ENCODE measurements at regions not wholly inside any gene's neighbourhood (a gene's known extent, or its start where the extent isn't known, plus 50 kb on each side); places are given as distances from the start of the nearest gene placed in this dataset.

DNA sequence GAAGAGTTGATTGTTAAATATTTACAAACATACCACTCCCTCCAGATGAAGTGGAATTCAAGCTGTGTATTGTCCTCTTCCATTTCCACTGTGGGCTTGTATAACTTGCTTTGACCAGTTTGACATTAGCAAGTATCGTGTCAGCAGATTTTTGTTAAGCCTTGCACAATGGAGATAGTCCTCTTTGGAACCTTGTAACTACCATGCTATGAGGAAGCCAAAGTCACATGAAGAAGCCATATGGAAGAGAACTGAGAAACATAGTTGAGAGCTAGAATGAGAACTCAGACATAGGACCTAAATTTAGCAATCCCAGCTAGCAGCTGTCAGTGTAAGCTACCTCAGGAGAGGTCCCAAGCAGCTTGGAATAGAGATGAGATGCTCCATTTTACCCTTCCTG is 889.2 kb downstream of the PDCD6IP start:
- no peaks in the 10 kb centered on the region for H3K27me3 ChIP-seq (ENCODE audit: insufficient read depth, low read depth)
- no peaks in the 10 kb centered on the region for H3K9me2 ChIP-seq (ENCODE audit: insufficient read depth)
- H4K20me1 ChIP-seq (ENCODE audit: insufficient read depth): no peaks in the 10 kb centered on the region
- DNase-seq: no peak
- no TSS peak for BruUV-seq (replicated peaks)
- H3K4me3 ChIP-seq: no peak overlapping the region
- no peak overlapping the region for H2AFZ ChIP-seq
- no peaks in the 10 kb centered on the region for H3K36me3 ChIP-seq (ENCODE audit: low read depth)
- no peaks in the 10 kb centered on the region for H3K4me1 ChIP-seq (replicated peaks; ENCODE audit: insufficient read depth)
- H3F3A ChIP-seq (ENCODE audit: insufficient read depth, low read depth): no peaks in the 10 kb centered on the region
- TF ChIP-seq CTCF (conservative IDR thresholded peaks at IDR 0.05) (no peak), EZH2 (IDR thresholded peaks at IDR 0.05; ENCODE audit: low read depth) (no peak)
- H3K4me2 ChIP-seq: no peak overlapping the region
- ChIA-PET CTCF (no interaction called here), POLR2A (ENCODE audit: unreplicated experiment) (no interaction called here)
- H3K79me2 ChIP-seq (ENCODE audit: low read depth): no peaks in the 10 kb centered on the region
- intact Hi-C loops (cut with micrococcal nuclease; ENCODE audit: unreplicated experiment): no loop called here
- H3K27ac ChIP-seq: no peak overlapping the region
- no peaks in the 10 kb centered on the region for H3K9me3 ChIP-seq (ENCODE audit: insufficient read depth, low read depth)

GRCh38 chr3:34696831-34697230 is 898.4 kb downstream of the PDCD6IP start:
- intact Hi-C loops (cut with micrococcal nuclease; ENCODE audit: unreplicated experiment): no loop called here
- H3F3A ChIP-seq (ENCODE audit: insufficient read depth, low read depth): no peaks in the 10 kb centered on the region
- CTCF ChIA-PET: no interaction called here
- no peaks in the 10 kb centered on the region for H3K9me2 ChIP-seq (ENCODE audit: insufficient read depth)
- no peak overlapping the region for H2AFZ ChIP-seq
- no TSS peak for BruUV-seq (replicated peaks)
- H3K36me3 ChIP-seq (ENCODE audit: low read depth): no peaks in the 10 kb centered on the region
- no peaks in the 10 kb centered on the region for H3K79me2 ChIP-seq (ENCODE audit: low read depth)
- H3K9me3 ChIP-seq (ENCODE audit: insufficient read depth, low read depth): no peaks in the 10 kb centered on the region
- POLR2A ChIA-PET (ENCODE audit: unreplicated experiment): no interaction called here
- TF ChIP-seq CTCF (conservative IDR thresholded peaks at IDR 0.05): no peak
- H3K27ac ChIP-seq: no peak overlapping the region
- no peak overlapping the region for H3K4me3 ChIP-seq
- H4K20me1 ChIP-seq (ENCODE audit: insufficient read depth): no peaks in the 10 kb centered on the region
- no peaks in the 10 kb centered on the region for H3K4me1 ChIP-seq (replicated peaks; ENCODE audit: insufficient read depth)
- no peak overlapping the region for H3K4me2 ChIP-seq
- no peak for DNase-seq
- no peaks in the 10 kb centered on the region for H3K27me3 ChIP-seq (ENCODE audit: insufficient read depth, low read depth)

DNA sequence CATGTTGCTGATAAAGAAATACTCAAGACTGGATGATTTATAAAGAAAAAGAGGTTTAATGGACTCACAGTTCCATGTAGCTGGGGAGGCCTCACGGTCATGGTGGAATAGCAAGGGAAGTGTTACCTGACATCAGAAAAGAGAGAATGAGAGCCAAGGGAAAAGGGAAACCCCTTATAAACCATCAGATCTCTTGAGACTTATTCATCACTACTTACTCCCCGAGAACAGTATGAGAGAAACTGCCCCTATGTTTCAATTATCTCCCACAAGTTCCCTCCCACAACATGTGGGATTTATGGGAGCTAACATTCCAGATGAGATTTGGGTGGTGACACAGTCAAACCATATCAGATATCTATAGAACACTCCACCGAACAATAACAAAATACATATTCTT is 904.6 kb downstream of the PDCD6IP start:
- Histone ChIP-seq H3K4me1 (replicated peaks; ENCODE audit: insufficient read depth) (no peaks in the 10 kb centered on the region), H3K4me2 (no peak overlapping the region), H2AFZ (no peak overlapping the region), H3K36me3 (ENCODE audit: low read depth) (no peaks in the 10 kb centered on the region), H4K20me1 (ENCODE audit: insufficient read depth) (no peaks in the 10 kb centered on the region), H3F3A (ENCODE audit: insufficient read depth, low read depth) (no peaks in the 10 kb centered on the region), H3K9me3 (ENCODE audit: insufficient read depth, low read depth) (no peaks in the 10 kb centered on the region), H3K4me3 (no peak overlapping the region), H3K27ac (no peak overlapping the region), H3K9me2 (ENCODE audit: insufficient read depth) (no peaks in the 10 kb centered on the region), H3K79me2 (ENCODE audit: low read depth) (no peaks in the 10 kb centered on the region), H3K27me3 (ENCODE audit: insufficient read depth, low read depth) (no peaks in the 10 kb centered on the region)
- intact Hi-C loops (cut with micrococcal nuclease; ENCODE audit: unreplicated experiment): no loop called here
- TF ChIP-seq EZH2 (IDR thresholded peaks at IDR 0.05; ENCODE audit: low read depth) (no peak), CTCF (conservative IDR thresholded peaks at IDR 0.05) (no peak)
- BruUV-seq (replicated peaks): no TSS peak
- POLR2A ChIA-PET (ENCODE audit: unreplicated experiment): no interaction called here
- CTCF ChIA-PET: no interaction called here
- no peak for DNase-seq
